C4-2B (cell line): ENCODE measurements at regions not wholly inside any gene's neighbourhood (a gene's known extent, or its start where the extent isn't known, plus 50 kb on each side); places are given as distances from the start of the nearest gene placed in this dataset.

ENCODE experiments used
- CTCF ChIP-seq: fragments of 450-650 bp; conservative IDR thresholded peaks from 2 replicates; pipeline ENCODE4 v1.5.1; 2017; ENCODE audit warnings: mild to moderate bottlenecking
- ZFX ChIP-seq: fragments of 450-650 bp; IDR thresholded peaks from 2 replicates; pipeline ENCODE4 v1.6.1; 2017

GRCh38 chr11:109329716-109330115 is 92.3 kb upstream of the C11orf87 start:
- TF ChIP-seq CTCF (no peak), ZFX (no peak)
